ENCODE measurements at regions not wholly inside any gene's neighbourhood (a gene's known extent, or its start where the extent isn't known, plus 50 kb on each side); places are given as distances from the start of the nearest gene placed in this dataset.

DNA sequence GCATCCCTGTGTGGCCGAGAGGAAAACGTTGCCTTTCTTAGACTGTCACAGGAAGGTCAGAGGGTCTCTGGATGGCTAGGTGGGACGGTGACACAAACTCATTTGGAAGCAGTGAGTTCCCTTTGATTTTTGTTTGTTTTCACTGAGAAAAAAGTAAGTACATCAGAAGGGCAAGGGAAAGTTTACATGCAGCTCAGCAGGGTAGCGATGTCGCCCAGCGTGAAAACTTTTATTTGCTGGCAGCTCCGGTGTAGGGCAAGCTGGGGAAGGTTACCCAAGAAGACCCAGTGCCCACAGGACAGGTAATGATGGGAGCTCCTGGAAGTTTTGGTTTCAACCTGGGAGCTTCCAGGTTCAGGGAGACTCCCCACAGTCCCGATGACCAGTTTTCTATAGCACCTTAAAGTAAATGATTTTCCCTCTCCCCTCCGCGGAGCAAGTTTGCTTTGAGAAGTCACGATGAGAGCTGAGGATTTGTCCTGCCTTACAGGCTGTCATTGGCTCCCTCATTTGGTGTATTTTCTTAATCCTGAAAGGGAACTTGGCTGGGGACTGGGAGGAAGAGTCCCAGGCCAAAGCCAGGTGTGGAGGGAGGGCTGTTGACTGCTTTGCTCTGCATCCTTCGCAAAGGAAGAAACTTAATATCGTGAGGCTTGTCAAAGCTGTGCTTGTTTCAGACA lies 64.7 kb upstream of the ESRRB start:
- Histone ChIP-seq H3K4me1 (ENCODE audit: insufficient read depth, low read length, poor library complexity, severe bottlenecking) (no peaks in the 10 kb centered on the region), H3K9me2 (ENCODE audit: insufficient read depth, low read length) (no peaks in the 10 kb centered on the region), H3K9me3 (ENCODE audit: low read length) (no peaks in the 10 kb centered on the region), H4K20me1 (ENCODE audit: insufficient read depth, low read length) (no peaks in the 10 kb centered on the region), H3K27ac (ENCODE audit: low read depth, low read length, poor library complexity, severe bottlenecking) (no peak overlapping the region), H3K4me2 (ENCODE audit: low read length) (no peak overlapping the region), H3K36me3 (ENCODE audit: insufficient read depth, low read length) (no peaks in the 10 kb centered on the region), H3K79me2 (ENCODE audit: insufficient read depth, low read depth, low read length) (no peaks in the 10 kb centered on the region), H3K4me3 (ENCODE audit: low read depth, low read length, poor library complexity, severe bottlenecking) (no peak overlapping the region), H2AFZ (ENCODE audit: low read length) (no peak overlapping the region)
- CTCF ChIA-PET (ENCODE audit: unreplicated experiment): no interaction called here
- TF ChIP-seq CTCF (conservative IDR thresholded peaks at IDR 0.05; ENCODE audit: low read length) (no peak), EZH2phosphoT487 (IDR thresholded peaks at IDR 0.05; ENCODE audit: borderline replicate concordance, low read depth, low read length) (no peak)
- no TSS peak for BruUV-seq (replicated peaks)
- POLR2A ChIA-PET: no interaction called here
- DNase-seq (ENCODE audit: low spot score): no peak
- intact Hi-C loops (cut with micrococcal nuclease; ENCODE audit: unreplicated experiment): no loop called here

GRCh38 chr14:76312821-76313220 lies 63.1 kb upstream of the ESRRB start:
- Histone ChIP-seq H3K9me2 (ENCODE audit: insufficient read depth, low read length) (no peaks in the 10 kb centered on the region), H3K36me3 (ENCODE audit: insufficient read depth, low read length) (no peaks in the 10 kb centered on the region), H3K4me3 (ENCODE audit: low read depth, low read length, poor library complexity, severe bottlenecking) (no peak overlapping the region), H3K27ac (ENCODE audit: low read depth, low read length, poor library complexity, severe bottlenecking) (no peak overlapping the region), H3K4me2 (ENCODE audit: low read length) (no peak overlapping the region), H3K4me1 (ENCODE audit: insufficient read depth, low read length, poor library complexity, severe bottlenecking) (no peaks in the 10 kb centered on the region), H3K79me2 (ENCODE audit: insufficient read depth, low read depth, low read length) (no peaks in the 10 kb centered on the region), H2AFZ (ENCODE audit: low read length) (no peak overlapping the region), H3K9me3 (ENCODE audit: low read length) (no peaks in the 10 kb centered on the region), H4K20me1 (ENCODE audit: insufficient read depth, low read length) (no peaks in the 10 kb centered on the region)
- intact Hi-C loops (cut with micrococcal nuclease; ENCODE audit: unreplicated experiment): no loop called here
- no TSS peak for BruUV-seq (replicated peaks)
- CTCF ChIA-PET (ENCODE audit: unreplicated experiment): no interaction called here
- no peak for TF ChIP-seq EZH2phosphoT487 (IDR thresholded peaks at IDR 0.05; ENCODE audit: borderline replicate concordance, low read depth, low read length)
- no peak for TF ChIP-seq CTCF (conservative IDR thresholded peaks at IDR 0.05; ENCODE audit: low read length)
- no peak for DNase-seq (ENCODE audit: low spot score)
- POLR2A ChIA-PET: no interaction called here

DNA sequence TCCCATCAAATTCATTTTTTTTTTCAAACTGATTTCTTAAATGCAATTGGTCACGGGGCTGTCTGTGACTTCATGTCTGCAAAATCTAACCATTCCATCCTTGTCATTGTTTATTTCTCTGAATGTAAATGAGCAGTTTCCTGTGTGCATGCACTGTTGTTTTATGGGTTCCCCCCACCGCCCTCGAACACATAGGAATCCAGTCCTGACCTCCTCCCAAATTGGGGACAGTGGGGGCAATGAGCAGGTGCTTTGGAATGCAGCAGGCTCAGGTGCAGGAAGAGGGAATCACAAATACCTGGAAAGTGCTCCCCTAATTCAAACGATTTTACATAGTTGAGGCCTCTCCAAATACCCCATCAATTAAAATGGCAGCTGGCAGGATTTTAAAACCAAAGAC lies 62.6 kb upstream of the ESRRB start:
- H2AFZ ChIP-seq (ENCODE audit: low read length): no peak overlapping the region
- H3K4me2 ChIP-seq (ENCODE audit: low read length): no peak overlapping the region
- H3K36me3 ChIP-seq (ENCODE audit: insufficient read depth, low read length): no peaks in the 10 kb centered on the region
- no peak overlapping the region for H3K4me3 ChIP-seq (ENCODE audit: low read depth, low read length, poor library complexity, severe bottlenecking)
- ChIA-PET POLR2A (no interaction called here), CTCF (ENCODE audit: unreplicated experiment) (no interaction called here)
- no peaks in the 10 kb centered on the region for H4K20me1 ChIP-seq (ENCODE audit: insufficient read depth, low read length)
- TF ChIP-seq EZH2phosphoT487 (IDR thresholded peaks at IDR 0.05; ENCODE audit: borderline replicate concordance, low read depth, low read length) (no peak), CTCF (conservative IDR thresholded peaks at IDR 0.05; ENCODE audit: low read length) (no peak)
- no peak for DNase-seq (ENCODE audit: low spot score)
- H3K27ac ChIP-seq (ENCODE audit: low read depth, low read length, poor library complexity, severe bottlenecking): no peak overlapping the region
- no peaks in the 10 kb centered on the region for H3K9me3 ChIP-seq (ENCODE audit: low read length)
- H3K79me2 ChIP-seq (ENCODE audit: insufficient read depth, low read depth, low read length): no peaks in the 10 kb centered on the region
- intact Hi-C loops (cut with micrococcal nuclease; ENCODE audit: unreplicated experiment): no loop called here
- BruUV-seq (replicated peaks): no TSS peak
- no peaks in the 10 kb centered on the region for H3K4me1 ChIP-seq (ENCODE audit: insufficient read depth, low read length, poor library complexity, severe bottlenecking)
- no peaks in the 10 kb centered on the region for H3K9me2 ChIP-seq (ENCODE audit: insufficient read depth, low read length)

Measured in OCI-LY7 (cell line).